ENCODE measurements at regions not wholly inside any gene's neighbourhood (a gene's known extent, or its start where the extent isn't known, plus 50 kb on each side); places are given as distances from the start of the nearest gene placed in this dataset.

DNA sequence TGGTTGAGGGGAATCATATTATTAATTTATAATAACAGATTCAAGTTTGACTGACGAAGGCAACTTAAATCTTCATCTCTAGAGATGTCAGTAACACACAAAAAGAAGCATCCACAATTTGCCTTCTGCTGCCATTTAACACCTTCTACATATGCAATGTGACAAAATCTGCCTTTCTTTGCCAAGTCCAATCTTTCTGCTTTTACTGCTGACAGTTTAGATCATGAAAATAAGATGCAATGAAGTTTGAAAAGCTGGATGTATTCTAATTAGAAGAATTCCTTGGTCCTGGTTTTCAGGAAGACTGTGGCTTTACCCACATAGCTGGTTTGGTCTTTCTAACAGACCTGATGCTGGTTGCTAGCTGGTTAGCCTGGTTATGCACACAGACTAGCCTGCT, 178.9 kb downstream of the ACER2 start:
- DNase-seq, result no peak
- Histone ChIP-seq H3K4me3 (no peak overlapping the region), H3K27ac (no peak overlapping the region), H3K9me3 (no peaks in the 10 kb centered on the region), H3K27me3 (no peaks in the 10 kb centered on the region), H3K36me3 (no peaks in the 10 kb centered on the region), H3K4me1 (no peaks in the 10 kb centered on the region)
- WGBS, 2 donors, result 85 to 91% methylated on average over 1 of the region's 1 CpG
- TF ChIP-seq POLR2A (IDR thresholded peaks at IDR 0.05), result no peak
- no peak for TF ChIP-seq EP300 (IDR thresholded peaks at IDR 0.05)
- no peak for TF ChIP-seq POLR2AphosphoS5 (IDR thresholded peaks at IDR 0.05)
- TF ChIP-seq, protein P1, sequence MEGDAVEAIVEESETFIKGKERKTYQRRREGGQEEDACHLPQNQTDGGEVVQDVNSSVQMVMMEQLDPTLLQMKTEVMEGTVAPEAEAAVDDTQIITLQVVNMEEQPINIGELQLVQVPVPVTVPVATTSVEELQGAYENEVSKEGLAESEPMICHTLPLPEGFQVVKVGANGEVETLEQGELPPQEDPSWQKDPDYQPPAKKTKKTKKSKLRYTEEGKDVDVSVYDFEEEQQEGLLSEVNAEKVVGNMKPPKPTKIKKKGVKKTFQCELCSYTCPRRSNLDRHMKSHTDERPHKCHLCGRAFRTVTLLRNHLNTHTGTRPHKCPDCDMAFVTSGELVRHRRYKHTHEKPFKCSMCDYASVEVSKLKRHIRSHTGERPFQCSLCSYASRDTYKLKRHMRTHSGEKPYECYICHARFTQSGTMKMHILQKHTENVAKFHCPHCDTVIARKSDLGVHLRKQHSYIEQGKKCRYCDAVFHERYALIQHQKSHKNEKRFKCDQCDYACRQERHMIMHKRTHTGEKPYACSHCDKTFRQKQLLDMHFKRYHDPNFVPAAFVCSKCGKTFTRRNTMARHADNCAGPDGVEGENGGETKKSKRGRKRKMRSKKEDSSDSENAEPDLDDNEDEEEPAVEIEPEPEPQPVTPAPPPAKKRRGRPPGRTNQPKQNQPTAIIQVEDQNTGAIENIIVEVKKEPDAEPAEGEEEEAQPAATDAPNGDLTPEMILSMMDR (IDR thresholded peaks at IDR 0.05), result no peak
- intact Hi-C loops (cut with DNase I), result no loop called here

DNA sequence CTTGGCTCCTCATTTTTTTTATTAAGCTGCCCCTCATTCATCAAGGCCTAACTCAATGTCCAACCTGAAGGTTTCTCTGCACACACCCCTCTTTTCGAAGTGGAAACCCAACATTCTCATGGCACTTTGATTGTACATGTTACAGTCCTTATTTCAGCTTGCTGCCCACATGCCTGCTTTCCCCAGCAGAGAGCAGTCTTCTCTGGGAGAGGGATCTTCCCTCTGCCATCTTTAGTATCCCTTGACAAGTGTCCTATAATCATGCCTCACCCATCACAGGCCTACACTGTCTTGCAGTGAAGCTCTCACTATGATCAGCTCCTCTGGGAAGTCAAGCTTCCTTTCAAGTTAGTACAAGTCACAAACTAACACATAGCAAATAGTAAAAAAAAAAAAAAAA, 175.1 kb downstream of the ACER2 start:
- Histone ChIP-seq H3K4me1 (no peaks in the 10 kb centered on the region), H3K4me3 (no peak overlapping the region), H3K9me3 (no peaks in the 10 kb centered on the region), H3K36me3 (no peaks in the 10 kb centered on the region), H3K27ac (no peak overlapping the region), H3K27me3 (no peaks in the 10 kb centered on the region)
- no peak for DNase-seq
- intact Hi-C loops (cut with DNase I), result no loop called here
- no peak for TF ChIP-seq EP300 (IDR thresholded peaks at IDR 0.05)
- no peak for TF ChIP-seq POLR2AphosphoS5 (IDR thresholded peaks at IDR 0.05)
- TF ChIP-seq, protein P1 (IDR thresholded peaks at IDR 0.05), result no peak
- no peak for TF ChIP-seq POLR2A (IDR thresholded peaks at IDR 0.05)
- 85 to 91% methylated on average over 1 of the region's 1 CpG for WGBS, 2 donors

DNA sequence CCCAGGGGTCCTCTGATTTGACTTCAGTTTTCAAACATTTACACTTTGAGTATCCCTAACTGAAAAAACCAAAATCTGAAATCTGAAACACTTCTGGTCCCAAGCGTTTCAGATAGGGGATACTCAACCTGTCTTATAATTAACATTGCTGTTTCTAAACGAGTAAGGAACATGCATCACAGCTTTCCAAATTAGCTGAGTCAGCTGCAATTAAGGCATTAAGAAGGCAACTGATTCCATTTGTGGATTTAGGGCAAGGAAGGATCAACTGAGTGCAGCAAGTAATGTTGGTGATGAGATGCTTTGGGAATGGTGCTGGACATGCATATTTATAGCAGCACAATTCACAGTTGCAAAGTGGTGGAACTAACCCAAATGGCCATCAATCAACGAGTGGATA, 168.6 kb downstream of the ACER2 start:
- H3K27ac ChIP-seq, result no peak overlapping the region
- no peak overlapping the region for H3K4me3 ChIP-seq
- WGBS, 2 donors, result 64 to 85% methylated on average over 3 of the region's 3 CpGs
- no peaks in the 10 kb centered on the region for H3K4me1 ChIP-seq
- H3K27me3 ChIP-seq, result no peaks in the 10 kb centered on the region
- peaks cover 0 to 4% (median 0%) of the 10 kb centered on the region in 4 donors for H3K9me3 ChIP-seq
- H3K36me3 ChIP-seq, result no peaks in the 10 kb centered on the region
- intact Hi-C loops (cut with DNase I), result no loop called here
- DNase-seq, result no peak
- TF ChIP-seq POLR2A (IDR thresholded peaks at IDR 0.05) (no peak), POLR2AphosphoS5 (IDR thresholded peaks at IDR 0.05) (no peak), EP300 (IDR thresholded peaks at IDR 0.05) (no peak)
- TF ChIP-seq, protein P1 (IDR thresholded peaks at IDR 0.05), result no peak

DNA sequence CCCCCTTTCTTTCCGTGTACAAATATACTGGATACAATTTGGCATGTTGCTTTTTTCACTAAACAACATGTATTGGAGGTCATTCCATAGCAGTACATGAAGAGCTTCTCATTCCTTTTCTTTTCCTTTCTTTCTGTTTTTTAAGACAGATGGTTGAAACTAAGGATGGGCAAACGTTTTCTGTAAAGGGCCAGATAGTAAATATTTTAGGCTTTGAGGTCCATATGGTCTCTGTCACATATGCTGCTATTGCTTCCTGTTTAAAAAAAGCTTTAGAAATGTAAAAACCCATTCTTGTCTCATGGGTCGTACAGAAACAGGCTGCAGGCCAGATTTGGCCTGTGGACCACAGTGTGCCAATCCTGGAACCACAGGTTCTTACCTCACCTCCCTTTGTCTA, 160.1 kb downstream of the ACER2 start:
- no peak overlapping the region for H3K4me3 ChIP-seq
- WGBS, 2 donors, result 41 to 48% methylated on average over 3 of the region's 3 CpGs
- intact Hi-C loops (cut with DNase I), result no loop called here
- H3K9me3 ChIP-seq, result no peaks in the 10 kb centered on the region
- no peaks in the 10 kb centered on the region for H3K36me3 ChIP-seq
- H3K27ac ChIP-seq, result no peak overlapping the region
- no peak for TF ChIP-seq POLR2A (IDR thresholded peaks at IDR 0.05)
- TF ChIP-seq, protein P1 (IDR thresholded peaks at IDR 0.05), result no peak
- TF ChIP-seq EP300 (IDR thresholded peaks at IDR 0.05), result no peak
- H3K4me1 ChIP-seq, result no peaks in the 10 kb centered on the region
- no peak for DNase-seq
- no peaks in the 10 kb centered on the region for H3K27me3 ChIP-seq

DNA sequence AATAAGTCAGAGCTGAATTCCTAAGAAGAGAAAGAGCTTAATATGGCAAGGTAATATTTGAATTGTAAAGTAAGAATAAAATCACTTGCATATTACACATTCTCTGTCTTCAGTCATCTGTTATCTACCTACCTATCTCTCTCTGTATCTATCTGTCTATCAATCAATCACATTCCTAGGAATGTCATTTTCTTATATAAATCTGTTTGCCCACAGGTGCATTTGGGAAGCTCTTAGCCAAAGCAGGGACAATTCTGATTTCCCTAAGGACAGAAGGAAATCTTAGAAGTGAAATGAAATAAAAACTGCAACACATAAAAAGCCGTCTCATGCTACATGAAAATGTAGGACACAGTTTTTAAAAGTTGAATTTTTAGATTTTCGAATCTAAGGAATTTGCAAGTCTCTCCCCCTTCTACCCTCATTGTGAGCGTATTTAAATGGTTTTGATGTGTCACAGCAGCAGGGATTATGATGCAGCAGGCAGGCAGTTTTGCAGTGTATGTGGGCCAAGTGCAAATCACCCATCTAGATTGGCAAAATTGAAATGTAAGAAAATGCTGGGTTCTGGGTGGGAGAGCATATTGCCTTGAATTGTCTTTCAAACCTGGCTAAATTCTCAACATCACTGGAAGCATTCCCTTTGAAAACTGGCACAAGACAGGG, 155.7 kb downstream of the ACER2 start:
- WGBS, 2 donors, result 81 to 83% methylated on average over 3 of the region's 3 CpGs
- no peaks in the 10 kb centered on the region for H3K36me3 ChIP-seq
- H3K4me1 ChIP-seq, result no peaks in the 10 kb centered on the region
- H3K27ac ChIP-seq, result no peak overlapping the region
- intact Hi-C loops (cut with DNase I), result no loop called here
- no peaks in the 10 kb centered on the region for H3K9me3 ChIP-seq
- TF ChIP-seq EP300 (IDR thresholded peaks at IDR 0.05) (no peak), POLR2AphosphoS5 (IDR thresholded peaks at IDR 0.05) (no peak), POLR2A (IDR thresholded peaks at IDR 0.05) (no peak)
- TF ChIP-seq, protein P1 (IDR thresholded peaks at IDR 0.05), result no peak
- no peaks in the 10 kb centered on the region for H3K27me3 ChIP-seq
- no peak for DNase-seq
- no peak overlapping the region for H3K4me3 ChIP-seq

Data from sigmoid colon (tissue), 6 donors.